ENCODE measurements at regions not wholly inside any gene's neighbourhood (a gene's known extent, or its start where the extent isn't known, plus 50 kb on each side); places are given as distances from the start of the nearest gene placed in this dataset.
"Not testable (repeated sequence)": the region's sequence is repeated elsewhere in the genome, so short reads cannot be mapped to it uniquely, and the experiment has no call there.

- not testable (repeated sequence) for TF ChIP-seq CTCF, POLR2AphosphoS5 (IDR thresholded peaks at IDR 0.05)
Measured at GRCh38 chr2:15759791-15760190, 168.1 kb downstream of the DDX1 start.

All from transverse colon (tissue), 4 donors.